Upper lobe of right lung (tissue), 1 donor: ENCODE measurements at regions not wholly inside any gene's neighbourhood (a gene's known extent, or its start where the extent isn't known, plus 50 kb on each side); places are given as distances from the start of the nearest gene placed in this dataset.

Experiments
- ATAC-seq: fragments of 200-7000 bp; cut with Tn5 transposase; one replicate; pipeline ENCODE4 v1.9.1; 2020; ENCODE audit warnings: mild to moderate bottlenecking, moderate library complexity
- DNase-seq: peaks from one replicate; pipeline ENCODE4 v3.0.0-alpha.2; 2020
- H3K27ac ChIP-seq: fragments of 200-600 bp; one replicate; pipeline ENCODE4 v1.8.0; 2022
- H3K27me3 ChIP-seq: fragments of 200-600 bp; one replicate; pipeline ENCODE4 v1.8.0; 2022; ENCODE audit warnings: mild to moderate bottlenecking
- H3K36me3 ChIP-seq: fragments of 200-600 bp; one replicate; pipeline ENCODE4 v1.8.0; 2022
- H3K4me1 ChIP-seq: fragments of 200-600 bp; one replicate; pipeline ENCODE4 v1.8.0; 2022
- H3K4me3 ChIP-seq: fragments of 200-600 bp; one replicate; pipeline ENCODE4 v1.8.0; 2022; ENCODE audit warnings: mild to moderate bottlenecking
- H3K9me3 ChIP-seq: fragments of 200-600 bp; one replicate; pipeline ENCODE4 v1.8.0; 2022
- intact Hi-C: fragments of 100-400 bp; cut with DNase I; formaldehyde crosslinking; loops from one replicate; pipeline ENCODE4 v1.11.0; 2022
- TF ChIP-seq, protein P1 (sequence below): fragments of 200-600 bp; IDR thresholded peaks from one replicate; pipeline ENCODE4 v1.8.0; 2022; ENCODE audit warnings: antibody characterized with exemption
- donor health status: DM: no; HTN: yes; CAD: no; lungs with severe emphysema.

- TF ChIP-seq, protein P1, sequence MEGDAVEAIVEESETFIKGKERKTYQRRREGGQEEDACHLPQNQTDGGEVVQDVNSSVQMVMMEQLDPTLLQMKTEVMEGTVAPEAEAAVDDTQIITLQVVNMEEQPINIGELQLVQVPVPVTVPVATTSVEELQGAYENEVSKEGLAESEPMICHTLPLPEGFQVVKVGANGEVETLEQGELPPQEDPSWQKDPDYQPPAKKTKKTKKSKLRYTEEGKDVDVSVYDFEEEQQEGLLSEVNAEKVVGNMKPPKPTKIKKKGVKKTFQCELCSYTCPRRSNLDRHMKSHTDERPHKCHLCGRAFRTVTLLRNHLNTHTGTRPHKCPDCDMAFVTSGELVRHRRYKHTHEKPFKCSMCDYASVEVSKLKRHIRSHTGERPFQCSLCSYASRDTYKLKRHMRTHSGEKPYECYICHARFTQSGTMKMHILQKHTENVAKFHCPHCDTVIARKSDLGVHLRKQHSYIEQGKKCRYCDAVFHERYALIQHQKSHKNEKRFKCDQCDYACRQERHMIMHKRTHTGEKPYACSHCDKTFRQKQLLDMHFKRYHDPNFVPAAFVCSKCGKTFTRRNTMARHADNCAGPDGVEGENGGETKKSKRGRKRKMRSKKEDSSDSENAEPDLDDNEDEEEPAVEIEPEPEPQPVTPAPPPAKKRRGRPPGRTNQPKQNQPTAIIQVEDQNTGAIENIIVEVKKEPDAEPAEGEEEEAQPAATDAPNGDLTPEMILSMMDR = no peak
- H3K27ac ChIP-seq = no peak overlapping the region
- DNase-seq = no peak
- H3K27me3 ChIP-seq = no peaks in the 10 kb centered on the region
- intact Hi-C loops = no loop called here
- no peak overlapping the region for H3K4me3 ChIP-seq
- H3K36me3 ChIP-seq = no peaks in the 10 kb centered on the region
- H3K9me3 ChIP-seq = no peaks in the 10 kb centered on the region
- H3K4me1 ChIP-seq = no peaks in the 10 kb centered on the region
- ATAC-seq = no peak
These were observed 240.3 kb downstream of the TLE4 start for GRCh38 chr9:79812099-79812498.

- ATAC-seq (no peak), DNase-seq (no peak)
- no peaks in the 10 kb centered on the region for H3K4me1 ChIP-seq
- no peaks in the 10 kb centered on the region for H3K9me3 ChIP-seq
- intact Hi-C loops = no loop called here
- H3K27me3 ChIP-seq = no peaks in the 10 kb centered on the region
- TF ChIP-seq, protein P1 = no peak
- no peak overlapping the region for H3K27ac ChIP-seq
- no peaks in the 10 kb centered on the region for H3K36me3 ChIP-seq
- H3K4me3 ChIP-seq = no peak overlapping the region
These were observed 238.2 kb downstream of the TLE4 start for GRCh38 chr9:79809931-79810330.

DNA sequence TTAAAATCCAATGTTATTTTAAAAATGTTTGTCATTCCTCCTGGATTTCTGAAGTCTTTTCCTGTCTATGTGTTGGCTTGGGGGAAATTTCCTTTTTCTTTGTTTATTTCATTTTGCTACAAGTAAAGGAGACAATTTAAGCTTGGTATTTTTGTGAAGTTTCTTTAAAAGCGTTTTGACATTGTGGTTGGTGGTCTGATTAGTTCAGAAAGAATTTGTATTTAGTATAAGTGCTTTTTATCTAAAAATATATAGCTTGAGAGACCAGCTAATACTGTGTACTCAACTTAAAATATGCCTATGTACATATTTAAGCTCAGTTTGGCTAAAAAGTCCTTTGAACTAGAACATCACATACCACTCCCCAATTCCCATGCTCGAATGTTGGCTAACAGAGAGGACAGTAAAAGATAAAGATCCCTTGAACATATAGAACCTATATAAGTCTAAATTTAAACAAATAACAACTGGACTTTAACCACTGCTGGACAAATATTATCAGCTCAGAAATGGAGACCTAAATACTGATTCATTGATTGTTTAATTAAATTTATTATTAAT, 237.6 kb downstream of the TLE4 start:
- TF ChIP-seq, protein P1 = no peak
- no peak for ATAC-seq
- Histone ChIP-seq H3K27me3 (no peaks in the 10 kb centered on the region), H3K36me3 (no peaks in the 10 kb centered on the region), H3K9me3 (no peaks in the 10 kb centered on the region), H3K4me3 (no peak overlapping the region), H3K4me1 (no peaks in the 10 kb centered on the region), H3K27ac (no peak overlapping the region)
- intact Hi-C loops = no loop called here
- no peak for DNase-seq

GRCh38 chr9:79807971-79808370, 236.2 kb downstream of the TLE4 start:
- no peaks in the 10 kb centered on the region for H3K36me3 ChIP-seq
- H3K4me1 ChIP-seq = no peaks in the 10 kb centered on the region
- intact Hi-C loops = no loop called here
- H3K27me3 ChIP-seq = no peaks in the 10 kb centered on the region
- no peak for DNase-seq
- no peaks in the 10 kb centered on the region for H3K9me3 ChIP-seq
- H3K4me3 ChIP-seq = no peak overlapping the region
- TF ChIP-seq, protein P1 = no peak
- no peak for ATAC-seq
- H3K27ac ChIP-seq = no peak overlapping the region

- H3K4me1 ChIP-seq = no peaks in the 10 kb centered on the region
- ATAC-seq = no peak
- H3K9me3 ChIP-seq = no peaks in the 10 kb centered on the region
- intact Hi-C loops = no loop called here
- H3K36me3 ChIP-seq = no peaks in the 10 kb centered on the region
- no peak overlapping the region for H3K4me3 ChIP-seq
- H3K27me3 ChIP-seq = no peaks in the 10 kb centered on the region
- DNase-seq = no peak
- TF ChIP-seq, protein P1 = no peak
- no peak overlapping the region for H3K27ac ChIP-seq
These were observed 234.3 kb downstream of the TLE4 start for GRCh38 chr9:79806086-79806485.

DNA sequence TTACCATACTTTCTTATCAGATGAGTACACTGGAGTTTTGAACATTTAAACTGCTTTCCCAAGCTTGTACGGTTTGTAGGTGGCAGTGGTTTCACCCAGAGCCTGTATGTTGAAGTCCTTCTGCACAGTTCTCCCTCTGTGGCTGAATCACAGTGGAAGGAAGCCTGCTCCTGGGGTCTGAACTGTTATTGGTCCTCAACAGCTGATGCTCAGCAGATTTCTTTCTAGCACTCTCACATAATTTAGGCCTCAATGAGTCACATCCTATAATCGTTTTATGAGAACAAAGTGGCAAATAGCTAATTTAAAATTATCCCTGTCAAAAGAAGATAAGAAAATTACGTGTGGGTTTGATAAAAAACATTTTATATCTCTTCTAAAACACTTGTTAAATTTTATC, 229.7 kb downstream of the TLE4 start:
- Histone ChIP-seq H3K4me3 (no peak overlapping the region), H3K4me1 (no peaks in the 10 kb centered on the region), H3K27me3 (no peaks in the 10 kb centered on the region), H3K9me3 (no peaks in the 10 kb centered on the region), H3K27ac (no peak overlapping the region), H3K36me3 (no peaks in the 10 kb centered on the region)
- DNase-seq (no peak), ATAC-seq (no peak)
- intact Hi-C loops = no loop called here
- TF ChIP-seq, protein P1 = no peak
